GM18519 (cell line): ENCODE measurements at regions not wholly inside any gene's neighbourhood (a gene's known extent, or its start where the extent isn't known, plus 50 kb on each side); places are given as distances from the start of the nearest gene placed in this dataset.
"Not testable (repeated sequence)": the region's sequence is repeated elsewhere in the genome, so short reads cannot be mapped to it uniquely, and the experiment has no call there.

Experiments
- ATAC-seq: cut with Tn5 transposase; IDR thresholded peaks from one replicate; pipeline ENCODE4 v1.9.1; 2021; ENCODE audit warnings: mild to moderate bottlenecking, moderate library complexity; ENCODE audit not compliant: unreplicated experiment, low FRiP score

- no peak for ATAC-seq
Observed at GRCh38 chr2:65980531-65980930, 454.4 kb upstream of the MEIS1 start.

- ATAC-seq: no peak
Observed at GRCh38 chr2:65979446-65979845, 455.5 kb upstream of the MEIS1 start.

GRCh38 chr2:65974067-65974723 is 460.7 kb upstream of the MEIS1 start:
- peak; percentile 89 for ATAC-seq

GRCh38 chr2:65969161-65969560 is 465.8 kb upstream of the MEIS1 start:
- ATAC-seq: no peak

GRCh38 chr2:65963303-65963702 is 471.6 kb upstream of the MEIS1 start:
- not testable (repeated sequence) for ATAC-seq

- ATAC-seq: no peak
Observed at GRCh38 chr2:65960953-65961352, 474.0 kb upstream of the MEIS1 start.

- no peak for ATAC-seq
Observed at GRCh38 chr2:65957886-65958285, 477.0 kb upstream of the MEIS1 start.

- ATAC-seq: no peak
Observed at GRCh38 chr2:65957454-65957853, 477.5 kb upstream of the MEIS1 start.

GRCh38 chr2:65955259-65955658 is 479.7 kb upstream of the MEIS1 start:
- no peak for ATAC-seq

GRCh38 chr2:65952966-65953761 is 481.8 kb upstream of the MEIS1 start:
- ATAC-seq: no peak

GRCh38 chr2:65944213-65944612 is 490.7 kb upstream of the MEIS1 start:
- no peak for ATAC-seq

- ATAC-seq: no peak
Observed at GRCh38 chr2:65943099-65943786, 491.7 kb upstream of the MEIS1 start.

- ATAC-seq: no peak
Observed at GRCh38 chr2:65940856-65941255, 494.1 kb upstream of the MEIS1 start.

GRCh38 chr2:65939687-65940086 is 495.2 kb upstream of the MEIS1 start:
- ATAC-seq: no peak

GRCh38 chr2:65937379-65938160 is 497.4 kb upstream of the MEIS1 start:
- no peak for ATAC-seq

- ATAC-seq: no peak
Observed at GRCh38 chr2:65934992-65935629, 499.8 kb upstream of the MEIS1 start.

GRCh38 chr2:65932571-65932970 is 500.2 kb upstream of the SPRED2 start:
- no peak for ATAC-seq

- no peak for ATAC-seq
Observed at GRCh38 chr2:65931056-65931455, 498.7 kb upstream of the SPRED2 start.

GRCh38 chr2:65930259-65930658 is 497.9 kb upstream of the SPRED2 start:
- ATAC-seq: no peak

GRCh38 chr2:65929664-65930063 is 497.3 kb upstream of the SPRED2 start:
- not testable (repeated sequence) for ATAC-seq
